Fibroblast of the aortic adventitia (primary cell): ENCODE measurements at regions not wholly inside any gene's neighbourhood (a gene's known extent, or its start where the extent isn't known, plus 50 kb on each side); places are given as distances from the start of the nearest gene placed in this dataset.

ENCODE experiments used
- DNase-seq: peaks from one replicate; pipeline ENCODE4 v3.0.0-alpha.2; 2010; ENCODE audit warnings: low read depth
- H3K4me3 ChIP-seq: 2 replicates; pipeline ENCODE4 v1.5.1; 2011; ENCODE audit warnings: low read depth, mild to moderate bottlenecking, control low read depth, low read length, moderate library complexity
- CTCF ChIP-seq: IDR thresholded peaks from 2 replicates; pipeline ENCODE4 v1.5.1; 2011; ENCODE audit warnings: mild to moderate bottlenecking, low read length, control low read depth, inconsistent platforms; ENCODE audit not compliant: insufficient read depth

DNA sequence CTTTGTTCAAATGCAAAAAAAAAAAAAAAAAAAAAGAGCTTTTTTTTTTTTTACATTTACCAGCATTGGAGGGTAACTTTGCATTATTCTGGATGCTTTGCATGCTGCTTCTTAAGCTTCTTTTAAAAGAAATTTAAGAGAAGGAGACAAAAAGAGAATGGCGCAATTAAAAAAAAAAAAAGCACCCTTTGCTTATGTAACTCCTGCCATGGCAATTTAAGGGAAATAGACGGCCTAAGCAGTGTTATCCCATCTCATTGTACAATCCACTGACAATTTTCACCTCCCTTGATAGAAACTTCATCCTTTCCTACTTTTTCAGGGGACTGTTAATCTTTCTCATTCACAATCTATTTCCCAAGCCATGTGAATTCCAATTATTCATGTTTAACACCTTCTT, 129.8 kb downstream of the KCTD12 start:
- no peak for DNase-seq
- no peak overlapping the region for H3K4me3 ChIP-seq
- no peak for TF ChIP-seq CTCF

DNA sequence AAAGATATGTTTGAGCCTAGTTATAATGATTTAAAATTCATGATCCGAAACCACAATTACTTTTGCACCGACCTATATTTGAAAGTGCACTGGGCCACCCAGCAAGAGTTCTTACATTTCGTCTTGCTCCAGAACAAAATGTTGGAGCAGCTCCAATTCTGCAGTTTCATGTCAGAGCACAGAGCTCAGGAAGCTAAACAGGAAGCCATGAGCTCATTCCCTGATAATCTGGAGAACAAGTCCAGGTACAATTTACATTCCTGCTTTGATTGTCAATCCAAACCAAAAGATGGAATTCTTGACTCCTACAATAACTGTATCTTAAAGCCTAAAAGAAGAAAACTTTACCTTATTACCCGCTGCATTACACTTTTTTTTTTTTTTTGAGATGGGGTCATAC, 131.8 kb downstream of the KCTD12 start:
- DNase-seq, result peak; percentile 79
- H3K4me3 ChIP-seq, result no peak overlapping the region
- TF ChIP-seq CTCF, result no peak

- no peak overlapping the region for H3K4me3 ChIP-seq
- no peak for TF ChIP-seq CTCF
- DNase-seq, result no peak
Measured at GRCh38 chr13:76751278-76751677, 134.9 kb downstream of the KCTD12 start.

GRCh38 chr13:76750126-76750525, 136.1 kb downstream of the KCTD12 start:
- H3K4me3 ChIP-seq, result no peak overlapping the region
- no peak for DNase-seq
- no peak for TF ChIP-seq CTCF

DNA sequence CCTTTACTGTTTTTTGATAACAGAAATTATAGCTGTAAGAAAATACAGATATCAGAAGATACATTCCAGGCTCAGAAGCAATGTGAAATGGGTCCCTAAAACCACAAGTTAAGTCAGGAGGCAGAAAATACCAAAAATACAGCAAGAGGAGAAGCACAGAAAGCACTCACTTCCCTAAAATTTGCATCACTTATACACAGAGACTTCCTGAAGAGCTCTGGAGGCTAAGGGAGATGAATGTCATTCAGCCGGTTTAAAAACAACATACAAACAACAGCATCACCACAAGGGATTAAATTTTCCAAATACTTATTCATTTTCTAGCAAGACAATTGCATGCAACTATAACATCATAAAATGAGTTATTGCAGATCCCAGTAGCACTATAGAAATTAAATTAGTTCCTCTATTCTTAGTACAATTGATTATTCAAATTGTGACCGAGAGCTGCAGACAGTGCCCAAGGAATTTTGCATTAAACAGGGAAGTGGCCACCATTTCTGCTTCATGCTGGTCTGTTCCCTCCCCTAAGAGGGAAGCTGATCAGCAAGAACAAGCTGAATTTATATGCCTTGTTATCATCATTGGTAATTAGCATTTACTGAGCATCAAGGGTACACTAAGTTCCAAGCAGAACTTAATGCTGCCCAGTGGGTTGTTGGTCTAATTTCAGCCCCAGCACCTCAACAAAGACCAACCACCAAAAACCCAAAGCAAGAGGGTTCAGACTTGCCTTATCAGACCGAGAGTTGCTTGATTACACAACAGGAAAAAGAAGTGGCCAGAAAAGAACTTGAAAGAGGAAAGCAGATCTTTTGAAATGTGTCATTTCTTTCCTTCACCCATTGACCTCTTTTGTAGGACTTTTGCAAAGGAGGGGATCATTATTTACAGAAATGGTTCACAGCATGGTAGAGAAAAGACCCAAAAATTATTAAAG, 140.7 kb downstream of the KCTD12 start:
- TF ChIP-seq CTCF, result no peak

DNA sequence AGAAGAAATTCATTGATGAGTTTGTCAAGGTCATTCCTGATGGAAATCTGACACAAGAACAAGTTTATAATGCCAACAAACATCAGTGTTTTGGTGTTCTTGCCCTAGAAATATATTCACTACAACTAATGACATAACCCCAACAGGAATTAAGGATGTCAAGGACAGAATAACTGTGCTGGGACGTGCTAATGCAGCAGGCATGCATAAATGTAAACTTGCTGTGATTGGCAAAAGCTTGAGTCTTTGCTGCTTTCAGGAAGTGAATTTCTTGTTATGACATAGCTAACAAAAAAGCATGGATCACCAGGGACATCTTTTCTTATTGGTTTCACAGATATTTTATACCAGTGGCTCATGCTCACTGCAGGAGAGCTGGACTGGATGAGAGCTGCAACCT, 144.6 kb downstream of the KCTD12 start:
- H3K4me3 ChIP-seq, result no peak overlapping the region
- DNase-seq, result no peak
- no peak for TF ChIP-seq CTCF

More for the DNA sequence above, 140.7 kb downstream of the KCTD12 start:
- no peak overlapping the region for H3K4me3 ChIP-seq
- DNase-seq, result peak; percentile 45
